ENCODE measurements at regions not wholly inside any gene's neighbourhood (a gene's known extent, or its start where the extent isn't known, plus 50 kb on each side); places are given as distances from the start of the nearest gene placed in this dataset.

- no peak for TF ChIP-seq YBX1 (IDR thresholded peaks at IDR 0.05)
- no peak for TF ChIP-seq POLR2A (conservative IDR thresholded peaks at IDR 0.05)
- TF ChIP-seq NR3C1 (CRISPR knock-in tag; IDR thresholded peaks at IDR 0.05), result no peak
- no peak for TF ChIP-seq SP2 (IDR thresholded peaks at IDR 0.05; ENCODE audit: extremely low read depth, low read depth, low read length, poor library complexity, severe bottlenecking)
- TF ChIP-seq BRF1 (IDR thresholded peaks at IDR 0.05; ENCODE audit: borderline replicate concordance, extremely low read depth, insufficient read length), result no peak
- no peak for TF ChIP-seq KAT7 (CRISPR knock-in tag; IDR thresholded peaks at IDR 0.05; ENCODE audit: borderline replicate concordance)
- TF ChIP-seq RAD21 (CRISPR knock-in tag; conservative IDR thresholded peaks at IDR 0.05 in 1 of 2, IDR thresholded peaks at IDR 0.05 in 1 of 2), result no peak
These were observed 522.0 kb upstream of the MAN1A1 start for GRCh38 chr6:119871520-119871919.
